Endothelial cell of hepatic sinusoid (primary cell): ENCODE measurements at regions not wholly inside any gene's neighbourhood (a gene's known extent, or its start where the extent isn't known, plus 50 kb on each side); places are given as distances from the start of the nearest gene placed in this dataset.
"Not testable (repeated sequence)": the region's sequence is repeated elsewhere in the genome, so short reads cannot be mapped to it uniquely, and the experiment has no call there.

Source experiments
- in situ Hi-C: cut with HindIII; loops from 2 replicates; pipeline ENCODE4 v1.10.0; 2017; ENCODE audit warnings: low sequenced_read_pairs

DNA sequence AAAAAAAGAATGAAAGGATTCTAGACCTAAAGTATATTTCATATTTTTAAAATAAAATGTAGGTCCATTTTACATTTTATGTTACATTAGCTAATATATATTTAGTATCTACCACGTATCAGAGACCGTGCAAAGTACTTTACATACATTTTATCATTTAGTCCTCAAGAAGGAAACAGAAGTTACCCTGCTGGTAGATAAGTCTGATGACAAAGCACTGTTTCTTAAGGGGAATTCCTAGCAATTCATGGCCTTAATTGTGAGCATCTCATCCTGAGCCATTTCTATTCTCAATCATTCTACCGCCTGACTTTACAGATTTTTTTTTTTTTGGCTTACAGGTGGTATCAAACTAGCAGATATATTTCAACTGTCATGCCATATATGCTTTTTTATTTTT lies 367.7 kb downstream of the PRELID2 start:
- in situ Hi-C loops: no loop called here

DNA sequence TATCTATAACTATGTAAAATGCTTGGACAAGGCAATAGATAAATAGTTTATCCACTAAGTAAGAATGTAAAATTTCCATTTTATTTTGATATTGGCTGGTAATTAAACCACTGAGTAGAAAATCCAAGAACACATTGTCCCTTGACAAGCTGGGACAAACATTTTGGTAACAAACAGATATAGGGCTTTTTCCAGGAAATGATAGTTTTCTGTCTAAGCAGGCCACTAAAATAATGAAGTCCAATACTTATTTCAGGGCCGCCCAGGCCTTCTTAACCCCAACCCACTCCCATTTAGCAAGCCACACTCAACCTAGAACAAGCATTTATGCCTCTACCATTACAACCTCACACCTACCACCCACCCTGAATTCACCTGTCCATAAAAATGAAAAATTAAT lies 368.6 kb downstream of the PRELID2 start:
- in situ Hi-C loops: no loop called here

GRCh38 chr5:145465474-145466263 lies 369.5 kb downstream of the PRELID2 start:
- in situ Hi-C loops: no loop called here

- in situ Hi-C loops: no loop called here
Observed at GRCh38 chr5:145464171-145464570, 371.0 kb downstream of the PRELID2 start.

GRCh38 chr5:145463634-145464033 lies 371.5 kb downstream of the PRELID2 start:
- in situ Hi-C loops: no loop called here

DNA sequence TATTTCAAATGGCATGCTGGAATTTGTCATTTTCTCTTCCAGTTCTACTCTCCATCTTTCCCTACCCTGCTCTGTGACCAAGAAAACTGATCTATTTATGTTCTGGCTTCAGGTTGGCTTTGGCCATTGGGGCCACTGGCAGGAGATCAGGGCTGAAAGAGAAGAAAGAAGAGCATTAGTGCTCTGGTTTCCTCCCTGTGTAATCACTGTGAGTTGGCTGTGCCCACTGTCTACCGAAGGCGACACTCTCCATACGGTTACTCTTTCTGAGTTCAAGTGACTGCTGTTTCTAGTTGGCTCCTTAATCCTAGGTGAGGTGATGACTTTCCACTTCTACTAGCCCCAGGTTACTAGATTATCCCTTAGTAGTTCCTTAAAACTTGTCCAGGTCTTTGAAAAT lies 372.6 kb downstream of the PRELID2 start:
- in situ Hi-C loops: no loop called here

- in situ Hi-C loops: no loop called here
Observed at GRCh38 chr5:145450286-145450885, 384.8 kb downstream of the PRELID2 start.

- in situ Hi-C loops: no loop called here
Observed at GRCh38 chr5:145449794-145450193, 385.3 kb downstream of the PRELID2 start.

DNA sequence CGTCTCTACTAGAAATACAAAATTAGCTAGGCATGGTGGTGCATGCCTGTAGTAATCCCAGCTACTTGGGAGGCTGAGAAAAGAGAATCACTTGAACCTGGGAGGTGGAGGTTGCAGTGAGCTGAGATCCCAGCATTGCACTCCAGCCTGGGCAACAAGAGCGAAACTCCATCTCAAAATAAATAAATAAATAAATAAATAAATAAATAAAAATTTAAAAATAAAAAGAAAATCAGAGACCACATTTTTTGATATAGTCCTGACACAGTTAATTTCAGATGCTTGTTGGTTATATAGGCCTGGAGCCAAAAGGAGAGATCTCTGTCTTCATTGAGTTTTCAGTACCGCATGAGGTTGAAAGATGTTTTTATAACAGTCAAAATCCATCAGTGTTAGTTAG lies 388.3 kb downstream of the PRELID2 start:
- in situ Hi-C loops: not testable (repeated sequence)

DNA sequence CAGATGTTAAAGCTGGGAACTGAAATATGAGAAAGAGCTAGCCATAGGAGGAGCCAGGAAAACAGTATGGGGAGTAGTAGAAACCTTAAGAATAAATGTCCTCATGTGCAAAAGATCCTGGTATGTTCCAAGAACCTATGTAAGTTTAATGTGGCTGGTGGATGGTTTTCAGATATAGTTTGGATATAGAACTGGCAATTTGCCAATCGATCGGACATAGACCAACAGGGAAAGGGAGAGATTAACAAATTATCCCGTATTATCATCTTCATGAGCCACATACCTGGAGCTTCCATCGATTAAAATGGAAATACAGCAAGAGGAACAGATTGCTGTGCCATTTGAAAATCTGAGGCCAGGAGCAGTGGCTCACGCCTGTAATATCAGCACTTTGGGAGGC lies 388.7 kb downstream of the PRELID2 start:
- in situ Hi-C loops: no loop called here

- in situ Hi-C loops: no loop called here
Observed at GRCh38 chr5:145445027-145445426, 390.1 kb downstream of the PRELID2 start.

- in situ Hi-C loops: no loop called here
Observed at GRCh38 chr5:145443964-145444363, 391.2 kb downstream of the PRELID2 start.

- in situ Hi-C loops: no loop called here
Observed at GRCh38 chr5:145443366-145443765, 391.8 kb downstream of the PRELID2 start.

DNA sequence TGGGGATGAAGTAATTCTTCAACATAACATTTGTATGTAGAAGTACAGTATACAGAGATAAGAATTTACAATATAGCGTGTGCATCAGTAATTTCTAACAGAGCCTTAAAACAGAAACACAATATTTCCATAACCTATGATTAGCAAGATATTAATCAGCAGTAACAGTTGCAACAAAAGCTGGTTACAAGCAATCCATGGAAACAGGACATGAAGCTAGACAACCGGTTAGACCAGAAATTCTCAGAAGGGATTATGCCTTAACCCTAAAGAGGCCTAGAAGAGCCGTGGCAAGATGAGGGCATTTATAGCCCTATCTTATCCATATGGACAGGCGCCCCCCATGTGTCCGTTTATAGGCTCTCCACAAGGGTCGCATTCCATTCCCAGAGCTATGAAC lies 392.5 kb downstream of the PRELID2 start:
- in situ Hi-C loops: not testable (repeated sequence)

- in situ Hi-C loops: no loop called here
Observed at GRCh38 chr5:145441228-145441627, 393.9 kb downstream of the PRELID2 start.

GRCh38 chr5:145437627-145438026 lies 397.5 kb downstream of the PRELID2 start:
- in situ Hi-C loops: no loop called here

DNA sequence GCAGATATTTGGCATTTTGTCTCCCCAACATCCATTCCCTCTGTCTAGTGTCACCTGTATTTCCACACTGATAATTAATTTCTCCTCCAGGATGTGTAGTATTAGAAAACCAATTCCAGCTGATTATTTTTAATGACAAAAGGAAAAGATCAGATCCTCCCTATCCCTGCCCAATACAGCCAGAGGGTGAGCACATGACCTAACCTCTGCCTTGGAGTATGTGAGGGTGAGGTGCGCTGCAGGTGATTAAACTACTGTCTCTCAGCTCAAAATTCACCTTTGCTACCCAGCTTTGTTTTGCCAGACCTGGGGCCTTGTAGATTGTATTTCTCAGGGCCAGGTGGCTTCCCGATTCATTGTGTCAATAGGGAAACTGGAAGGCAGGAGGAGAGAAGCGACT lies 402.1 kb downstream of the PRELID2 start:
- in situ Hi-C loops: no loop called here

GRCh38 chr5:145429170-145429569 lies 406.0 kb downstream of the PRELID2 start:
- in situ Hi-C loops: no loop called here

GRCh38 chr5:145408048-145408341 lies 427.1 kb downstream of the PRELID2 start:
- in situ Hi-C loops: no loop called here

GRCh38 chr5:145407300-145408047 lies 427.7 kb downstream of the PRELID2 start:
- in situ Hi-C loops: no loop called here

- in situ Hi-C loops: no loop called here
Observed at GRCh38 chr5:145403992-145404391, 431.1 kb downstream of the PRELID2 start.

- in situ Hi-C loops: no loop called here
Observed at GRCh38 chr5:145396888-145397287, 438.3 kb downstream of the PRELID2 start.
